GM12878 (cell line): ENCODE measurements at regions not wholly inside any gene's neighbourhood (a gene's known extent, or its start where the extent isn't known, plus 50 kb on each side); places are given as distances from the start of the nearest gene placed in this dataset.

ENCODE experiments used
- CHD4 ChIP-seq: fragments of 200-600 bp; sonication (generic); IDR thresholded peaks from 2 replicates; pipeline ENCODE4 v1.6.1; 2016; ENCODE audit warnings: mild to moderate bottlenecking
- CREB1 ChIP-seq: IDR thresholded peaks from 2 replicates; pipeline ENCODE4 v1.6.1; 2012; ENCODE audit warnings: low read depth, mild to moderate bottlenecking, inconsistent platforms
- EP300 ChIP-seq, 2 experiments: fragments of 150-350 bp in 1 of 2; IDR thresholded peaks; 2 replicates each; pipeline ENCODE4 v1.6.1; 2011 to 2012; ENCODE audit warnings: low read depth in 2 of 2, low read length in 2 of 2, borderline replicate concordance in 1 of 2, improper control_type of control experiment in 1 of 2, inconsistent platforms in 1 of 2; ENCODE audit not compliant: control insufficient read depth in 1 of 2
- EZH2 ChIP-seq: IDR thresholded peaks from 2 replicates; pipeline ENCODE4 v1.6.1; 2012; ENCODE audit warnings: low read depth, mild to moderate bottlenecking, control low read depth, inconsistent platforms, low read length, borderline replicate concordance; ENCODE audit not compliant: control insufficient read depth
- HDAC6 ChIP-seq: fragments of 200-600 bp; sonication (generic); IDR thresholded peaks from one replicate; pipeline ENCODE4 v1.8.0; 2017; ENCODE audit warnings: antibody characterized with exemption; ENCODE audit not compliant: unreplicated experiment
- HDGF ChIP-seq: fragments of 450-650 bp; IDR thresholded peaks from 2 replicates; pipeline ENCODE4 v1.6.1; 2016; ENCODE audit warnings: antibody characterized with exemption
- SP1 ChIP-seq: IDR thresholded peaks from one replicate; pipeline ENCODE4 v1.6.1; 2011; ENCODE audit warnings: low read depth, low read length
- TAF1 ChIP-seq: IDR thresholded peaks from 2 replicates; pipeline ENCODE4 v1.6.1; 2011; ENCODE audit warnings: mild to moderate bottlenecking, low read depth, low read length, borderline replicate concordance
- ZNF274 ChIP-seq: IDR thresholded peaks from one replicate; pipeline ENCODE4 v1.8.0; 2011; ENCODE audit not compliant: insufficient read length, insufficient read depth
- TF ChIP-seq, protein P1 (sequence below), 3 experiments: IDR thresholded peaks in 2 of 3; conservative IDR thresholded peaks in 1 of 3; 2 replicates each; pipeline ENCODE4 v1.5.1; 2011; ENCODE audit warnings: low read depth in 3 of 3, low read length in 3 of 3, mild to moderate bottlenecking in 3 of 3, control low read depth in 2 of 3, moderate library complexity in 2 of 3, inconsistent platforms in 1 of 3, mixed read lengths in 1 of 3; ENCODE audit not compliant: control insufficient read depth in 2 of 3, insufficient read depth in 1 of 3; ENCODE audit errors: extremely low read depth in 1 of 3
- TF ChIP-seq, protein P2 (sequence below): IDR thresholded peaks from 2 replicates; pipeline ENCODE4 v1.6.1; 2012; ENCODE audit warnings: low read length, inconsistent platforms

DNA sequence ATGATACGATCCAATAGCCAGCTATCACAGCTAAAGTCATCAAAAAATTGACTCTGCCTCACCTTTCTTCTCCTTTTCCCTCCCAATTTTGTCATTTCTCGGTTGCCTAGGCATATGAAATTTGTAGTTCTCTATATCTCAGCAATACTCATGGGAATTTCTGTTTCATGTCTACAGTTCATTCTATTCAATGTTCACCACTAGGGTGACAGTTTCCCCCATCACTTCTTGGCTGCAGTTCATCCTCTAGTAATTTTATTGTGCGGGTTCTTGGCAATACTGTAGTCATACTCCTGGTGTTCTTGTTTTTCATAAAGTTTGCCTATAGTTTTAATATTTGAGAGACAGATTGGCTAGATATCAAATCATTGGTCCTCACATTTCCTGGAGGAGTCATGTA, 872.2 kb upstream of the ID2 start:
- TF ChIP-seq, protein P1, sequence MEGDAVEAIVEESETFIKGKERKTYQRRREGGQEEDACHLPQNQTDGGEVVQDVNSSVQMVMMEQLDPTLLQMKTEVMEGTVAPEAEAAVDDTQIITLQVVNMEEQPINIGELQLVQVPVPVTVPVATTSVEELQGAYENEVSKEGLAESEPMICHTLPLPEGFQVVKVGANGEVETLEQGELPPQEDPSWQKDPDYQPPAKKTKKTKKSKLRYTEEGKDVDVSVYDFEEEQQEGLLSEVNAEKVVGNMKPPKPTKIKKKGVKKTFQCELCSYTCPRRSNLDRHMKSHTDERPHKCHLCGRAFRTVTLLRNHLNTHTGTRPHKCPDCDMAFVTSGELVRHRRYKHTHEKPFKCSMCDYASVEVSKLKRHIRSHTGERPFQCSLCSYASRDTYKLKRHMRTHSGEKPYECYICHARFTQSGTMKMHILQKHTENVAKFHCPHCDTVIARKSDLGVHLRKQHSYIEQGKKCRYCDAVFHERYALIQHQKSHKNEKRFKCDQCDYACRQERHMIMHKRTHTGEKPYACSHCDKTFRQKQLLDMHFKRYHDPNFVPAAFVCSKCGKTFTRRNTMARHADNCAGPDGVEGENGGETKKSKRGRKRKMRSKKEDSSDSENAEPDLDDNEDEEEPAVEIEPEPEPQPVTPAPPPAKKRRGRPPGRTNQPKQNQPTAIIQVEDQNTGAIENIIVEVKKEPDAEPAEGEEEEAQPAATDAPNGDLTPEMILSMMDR (IDR thresholded peaks at IDR 0.05 in 2 of 3, conservative IDR thresholded peaks at IDR 0.05 in 1 of 3; ENCODE audit: control insufficient read depth in 2 of 3, extremely low read depth in 1 of 3, insufficient read depth in 1 of 3, low read depth in 3 of 3, low read length in 3 of 3), result peak in 1 of 3 experiments; percentile 9; a peak in 1 of 6 replicates
- no peak for TF ChIP-seq TAF1
- no peak for TF ChIP-seq CHD4
- no peak for TF ChIP-seq EP300 (IDR thresholded peaks at IDR 0.05; ENCODE audit: borderline replicate concordance in 1 of 2, control insufficient read depth in 1 of 2, low read depth in 2 of 2, low read length in 2 of 2)
- no peak for TF ChIP-seq CREB1
- no peak for TF ChIP-seq SP1
- TF ChIP-seq EZH2, result no peak
- TF ChIP-seq, protein P2, sequence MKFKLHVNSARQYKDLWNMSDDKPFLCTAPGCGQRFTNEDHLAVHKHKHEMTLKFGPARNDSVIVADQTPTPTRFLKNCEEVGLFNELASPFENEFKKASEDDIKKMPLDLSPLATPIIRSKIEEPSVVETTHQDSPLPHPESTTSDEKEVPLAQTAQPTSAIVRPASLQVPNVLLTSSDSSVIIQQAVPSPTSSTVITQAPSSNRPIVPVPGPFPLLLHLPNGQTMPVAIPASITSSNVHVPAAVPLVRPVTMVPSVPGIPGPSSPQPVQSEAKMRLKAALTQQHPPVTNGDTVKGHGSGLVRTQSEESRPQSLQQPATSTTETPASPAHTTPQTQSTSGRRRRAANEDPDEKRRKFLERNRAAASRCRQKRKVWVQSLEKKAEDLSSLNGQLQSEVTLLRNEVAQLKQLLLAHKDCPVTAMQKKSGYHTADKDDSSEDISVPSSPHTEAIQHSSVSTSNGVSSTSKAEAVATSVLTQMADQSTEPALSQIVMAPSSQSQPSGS, result no peak
- TF ChIP-seq ZNF274, result no peak
- no peak for TF ChIP-seq HDAC6
- no peak for TF ChIP-seq HDGF
